K562 (cell line): ENCODE measurements at regions not wholly inside any gene's neighbourhood (a gene's known extent, or its start where the extent isn't known, plus 50 kb on each side); places are given as distances from the start of the nearest gene placed in this dataset.

Source experiments
- ATAC-seq: fragments of 200-7000 bp; cut with Tn5 transposase; 3 replicates; pipeline ENCODE4 v1.9.1; 2020; ENCODE audit warnings: moderate library complexity
- BruUV-seq: library from RNA; stranded (reverse); fragments of 400-500 nt; replicated peaks from 2 replicates; lab custom pipeline; 2021; lab: Mats Ljungman, UMichigan
- CTCF ChIA-PET: fragments of 300-600 bp; formaldehyde crosslinking; extraction: SDS; loops from one replicate; lab custom pipeline; 2021; ENCODE audit warnings: low intra/inter-chr PET ratio; lab: Yijun Ruan, JAX
- POLR2A ChIA-PET: fragments of 300-600, 350-650 bp; sonication (Branson Sonifier 250); formaldehyde crosslinking; extraction: SDS; loops from one replicate; lab custom pipeline; 2021; ENCODE audit warnings: antibody characterized with exemption, inconsistent platforms; lab: Yijun Ruan, JAX
- DNase-seq, 4 experiments: peaks; one replicate each; pipeline versions ENCODE4 v3.0.0 to v3.0.0-alpha.2; 2011 to 2018; ENCODE audit warnings: low spot score in 3 of 4, mixed read lengths in 3 of 4; ENCODE audit errors: extremely low read depth in 1 of 4
- FAIRE-seq: peaks from 2 replicates; lab custom pipeline; 2011; peaks lifted over from hg19 to GRCh38; lab: Jason Lieb, UNC
- H2AFZ ChIP-seq: 2 replicates; pipeline ENCODE4 v1.6.0; 2011; ENCODE audit warnings: low read depth, low read length, control low read depth, inconsistent platforms
- H3K27ac ChIP-seq: fragments of 200-600 bp; 3 replicates; pipeline ENCODE4 v1.8.0; 2011; ENCODE audit warnings: low read depth, mild to moderate bottlenecking, control low read depth, inconsistent platforms, low read length, moderate library complexity, mixed read lengths; ENCODE audit errors: extremely low read depth
- H3K27me3 ChIP-seq, 2 experiments: fragments of 300-600 bp in 1 of 2; 2 replicates in 1 of 2; 3 replicates in 1 of 2; pipeline versions ENCODE4 v1.6.0 to v1.8.0; 2011; ENCODE audit warnings: inconsistent platforms in 2 of 2, low read length in 2 of 2, mild to moderate bottlenecking in 1 of 2, mixed read lengths in 1 of 2, moderate library complexity in 1 of 2; ENCODE audit not compliant: control insufficient read depth in 2 of 2, insufficient read depth in 2 of 2
- H3K36me3 ChIP-seq: fragments of 300-600 bp; 3 replicates; pipeline ENCODE4 v1.8.0; 2011; ENCODE audit warnings: mild to moderate bottlenecking, low read length, inconsistent platforms; ENCODE audit not compliant: control insufficient read depth, insufficient read depth
- H3K4me1 ChIP-seq, 2 experiments: fragments of 200-600 bp in 1 of 2; replicated peaks in 1 of 2; 2 replicates in 1 of 2; 3 replicates in 1 of 2; pipeline versions ENCODE4 v1.5.1 to v1.8.0; 2011; ENCODE audit warnings: inconsistent platforms in 2 of 2, low read length in 2 of 2, mild to moderate bottlenecking in 1 of 2, mixed read lengths in 1 of 2, moderate library complexity in 1 of 2; ENCODE audit not compliant: control insufficient read depth in 2 of 2, insufficient read depth in 2 of 2
- H3K4me2 ChIP-seq: 2 replicates; pipeline ENCODE4 v1.6.1; 2011; ENCODE audit warnings: low read length, control low read depth, inconsistent platforms, mixed read lengths; ENCODE audit not compliant: insufficient read depth
- H3K4me3 ChIP-seq: fragments of 200-600 bp; sonication (generic), shearing (Covaris generic); 2 replicates; pipeline ENCODE4 v1.5.1; 2016; ENCODE audit warnings: control low read depth, inconsistent platforms
- H3K79me2 ChIP-seq: fragments of 200-600 bp; 3 replicates; pipeline ENCODE4 v1.8.0; 2011; ENCODE audit warnings: low read length, inconsistent platforms; ENCODE audit not compliant: control insufficient read depth, insufficient read depth
- H3K9ac ChIP-seq, 2 experiments: 2 replicates each; pipeline versions ENCODE4 v1.6.0 to v1.6.1; 2011; ENCODE audit warnings: low read depth in 2 of 2, low read length in 2 of 2, control low read depth in 1 of 2, inconsistent platforms in 1 of 2, mild to moderate bottlenecking in 1 of 2, mixed read lengths in 1 of 2; ENCODE audit not compliant: insufficient read depth in 1 of 2
- H3K9me1 ChIP-seq: one replicate; pipeline ENCODE4 v1.6.0; 2011; ENCODE audit warnings: inconsistent platforms, mild to moderate bottlenecking, low read length, moderate library complexity; ENCODE audit not compliant: control insufficient read depth, insufficient read depth
- H3K9me3 ChIP-seq: replicated peaks from 2 replicates; pipeline ENCODE4 v1.5.1; 2011; ENCODE audit warnings: low read depth, low read length, inconsistent platforms; ENCODE audit not compliant: control insufficient read depth, insufficient read depth
- H4K20me1 ChIP-seq: replicated peaks from 2 replicates; pipeline ENCODE4 v1.6.1; 2011; ENCODE audit warnings: low read length, inconsistent platforms, mixed read lengths; ENCODE audit not compliant: control insufficient read depth, insufficient read depth
- BDP1 ChIP-seq: IDR thresholded peaks from 3 replicates; pipeline ENCODE4 v1.6.1; 2011; ENCODE audit not compliant: insufficient read length, insufficient read depth
- E2F3 ChIP-seq: fragments of 250-450 bp; sonication (Bioruptor Pico); IDR thresholded peaks from 2 replicates; pipeline ENCODE4 v1.4.0; 2020; ENCODE audit warnings: mild to moderate bottlenecking
- KHSRP ChIP-seq: fragments of 450-650 bp; IDR thresholded peaks from 2 replicates; pipeline ENCODE4 v1.6.1; 2017
- LCOR ChIP-seq: sonication (generic); formaldehyde crosslinking; IDR thresholded peaks from 2 replicates; pipeline ENCODE4 v1.8.0; 2022; ENCODE audit warnings: mild to moderate bottlenecking, missing genetic modification reagents
- MCM2 ChIP-seq: fragments of 450-650 bp; IDR thresholded peaks from 2 replicates; pipeline ENCODE4 v1.6.1; 2017; ENCODE audit warnings: low read depth, mild to moderate bottlenecking
- ZNF384 ChIP-seq: IDR thresholded peaks from 2 replicates; pipeline ENCODE4 v1.6.1; 2012; ENCODE audit warnings: low read depth, low read length, improper control_type of control experiment
- ZNF445 ChIP-seq: fragments of 250-450 bp; sonication (Bioruptor Pico); IDR thresholded peaks from 2 replicates; pipeline ENCODE4 v1.4.0; 2020; ENCODE audit warnings: low read depth, mild to moderate bottlenecking, moderate library complexity
- WGBS: fragments of 100-300 bp; shearing (Covaris generic); methylation state at CpG from one replicate; pipeline ENCODE4 v1.1.6; 2016; ENCODE audit warnings: low coverage, mixed read lengths; ENCODE audit not compliant: insufficient coverage; ENCODE audit errors: missing lambda C conversion rate; 5-methylcytosine and 5-hydroxymethylcytosine counted together
- in situ Hi-C: fragments of 300-500 bp; cut with MboI; formaldehyde crosslinking; loops from 4 replicates; pipeline ENCODE4 v1.15.0; 2018; ENCODE audit warnings: inconsistent platforms, mixed read lengths
- intact Hi-C: fragments of 100-400 bp; cut with micrococcal nuclease; formaldehyde crosslinking; loops from 2 replicates; pipeline ENCODE4 v1.14.2; 2022
- TF ChIP-seq, protein P1 (sequence below): sonication (generic); formaldehyde crosslinking; IDR thresholded peaks from 2 replicates; pipeline ENCODE4 v1.8.0; 2022; ENCODE audit warnings: missing genetic modification reagents, mild to moderate bottlenecking, moderate library complexity, borderline replicate concordance
- TF ChIP-seq, protein P2 (sequence below): fragments of 450-650 bp; IDR thresholded peaks from 2 replicates; pipeline ENCODE4 v1.6.1; 2016; ENCODE audit warnings: mild to moderate bottlenecking, moderate library complexity
- TF ChIP-seq, protein P3 (sequence below), 2 experiments: fragments of 450-650 bp; IDR thresholded peaks; 2 replicates each; pipeline ENCODE4 v1.6.1; 2016

- Histone ChIP-seq H2AFZ (no peak overlapping the region), H4K20me1 (no peaks in the 10 kb centered on the region), H3K9me3 (no peaks in the 10 kb centered on the region), H3K36me3 (no peaks in the 10 kb centered on the region), H3K4me2 (no peak overlapping the region), H3K4me3 (no peak overlapping the region), H3K27ac (no peak overlapping the region), H3K27me3 (peaks cover 0 to 7% of the 10 kb centered on the region in 2 experiments; a peak in 2 of 5 replicates), H3K79me2 (no peaks in the 10 kb centered on the region), H3K4me1 (peaks cover 0 to 7% of the 10 kb centered on the region in 2 experiments; a peak in 1 of 5 replicates), H3K9ac (no peak overlapping the region)
- FAIRE-seq, result no peak
- POLR2A ChIA-PET, result no interaction called here
- CTCF ChIA-PET, result no interaction called here
- in situ Hi-C loops, result no loop called here
- no TSS peak for BruUV-seq
- DNase-seq, result no peak
- no peak for ATAC-seq
- intact Hi-C loops, result no loop called here
- under 1% methylated on average over 33 of the region's 33 CpGs for WGBS
- TF ChIP-seq LCOR (CRISPR knock-in tag), result no peak
- TF ChIP-seq, protein P1, sequence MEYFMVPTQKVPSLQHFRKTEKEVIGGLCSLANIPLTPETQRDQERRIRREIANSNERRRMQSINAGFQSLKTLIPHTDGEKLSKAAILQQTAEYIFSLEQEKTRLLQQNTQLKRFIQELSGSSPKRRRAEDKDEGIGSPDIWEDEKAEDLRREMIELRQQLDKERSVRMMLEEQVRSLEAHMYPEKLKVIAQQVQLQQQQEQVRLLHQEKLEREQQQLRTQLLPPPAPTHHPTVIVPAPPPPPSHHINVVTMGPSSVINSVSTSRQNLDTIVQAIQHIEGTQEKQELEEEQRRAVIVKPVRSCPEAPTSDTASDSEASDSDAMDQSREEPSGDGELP (CRISPR knock-in tag), result no peak
- no peak for TF ChIP-seq MCM2
- TF ChIP-seq, protein P2, sequence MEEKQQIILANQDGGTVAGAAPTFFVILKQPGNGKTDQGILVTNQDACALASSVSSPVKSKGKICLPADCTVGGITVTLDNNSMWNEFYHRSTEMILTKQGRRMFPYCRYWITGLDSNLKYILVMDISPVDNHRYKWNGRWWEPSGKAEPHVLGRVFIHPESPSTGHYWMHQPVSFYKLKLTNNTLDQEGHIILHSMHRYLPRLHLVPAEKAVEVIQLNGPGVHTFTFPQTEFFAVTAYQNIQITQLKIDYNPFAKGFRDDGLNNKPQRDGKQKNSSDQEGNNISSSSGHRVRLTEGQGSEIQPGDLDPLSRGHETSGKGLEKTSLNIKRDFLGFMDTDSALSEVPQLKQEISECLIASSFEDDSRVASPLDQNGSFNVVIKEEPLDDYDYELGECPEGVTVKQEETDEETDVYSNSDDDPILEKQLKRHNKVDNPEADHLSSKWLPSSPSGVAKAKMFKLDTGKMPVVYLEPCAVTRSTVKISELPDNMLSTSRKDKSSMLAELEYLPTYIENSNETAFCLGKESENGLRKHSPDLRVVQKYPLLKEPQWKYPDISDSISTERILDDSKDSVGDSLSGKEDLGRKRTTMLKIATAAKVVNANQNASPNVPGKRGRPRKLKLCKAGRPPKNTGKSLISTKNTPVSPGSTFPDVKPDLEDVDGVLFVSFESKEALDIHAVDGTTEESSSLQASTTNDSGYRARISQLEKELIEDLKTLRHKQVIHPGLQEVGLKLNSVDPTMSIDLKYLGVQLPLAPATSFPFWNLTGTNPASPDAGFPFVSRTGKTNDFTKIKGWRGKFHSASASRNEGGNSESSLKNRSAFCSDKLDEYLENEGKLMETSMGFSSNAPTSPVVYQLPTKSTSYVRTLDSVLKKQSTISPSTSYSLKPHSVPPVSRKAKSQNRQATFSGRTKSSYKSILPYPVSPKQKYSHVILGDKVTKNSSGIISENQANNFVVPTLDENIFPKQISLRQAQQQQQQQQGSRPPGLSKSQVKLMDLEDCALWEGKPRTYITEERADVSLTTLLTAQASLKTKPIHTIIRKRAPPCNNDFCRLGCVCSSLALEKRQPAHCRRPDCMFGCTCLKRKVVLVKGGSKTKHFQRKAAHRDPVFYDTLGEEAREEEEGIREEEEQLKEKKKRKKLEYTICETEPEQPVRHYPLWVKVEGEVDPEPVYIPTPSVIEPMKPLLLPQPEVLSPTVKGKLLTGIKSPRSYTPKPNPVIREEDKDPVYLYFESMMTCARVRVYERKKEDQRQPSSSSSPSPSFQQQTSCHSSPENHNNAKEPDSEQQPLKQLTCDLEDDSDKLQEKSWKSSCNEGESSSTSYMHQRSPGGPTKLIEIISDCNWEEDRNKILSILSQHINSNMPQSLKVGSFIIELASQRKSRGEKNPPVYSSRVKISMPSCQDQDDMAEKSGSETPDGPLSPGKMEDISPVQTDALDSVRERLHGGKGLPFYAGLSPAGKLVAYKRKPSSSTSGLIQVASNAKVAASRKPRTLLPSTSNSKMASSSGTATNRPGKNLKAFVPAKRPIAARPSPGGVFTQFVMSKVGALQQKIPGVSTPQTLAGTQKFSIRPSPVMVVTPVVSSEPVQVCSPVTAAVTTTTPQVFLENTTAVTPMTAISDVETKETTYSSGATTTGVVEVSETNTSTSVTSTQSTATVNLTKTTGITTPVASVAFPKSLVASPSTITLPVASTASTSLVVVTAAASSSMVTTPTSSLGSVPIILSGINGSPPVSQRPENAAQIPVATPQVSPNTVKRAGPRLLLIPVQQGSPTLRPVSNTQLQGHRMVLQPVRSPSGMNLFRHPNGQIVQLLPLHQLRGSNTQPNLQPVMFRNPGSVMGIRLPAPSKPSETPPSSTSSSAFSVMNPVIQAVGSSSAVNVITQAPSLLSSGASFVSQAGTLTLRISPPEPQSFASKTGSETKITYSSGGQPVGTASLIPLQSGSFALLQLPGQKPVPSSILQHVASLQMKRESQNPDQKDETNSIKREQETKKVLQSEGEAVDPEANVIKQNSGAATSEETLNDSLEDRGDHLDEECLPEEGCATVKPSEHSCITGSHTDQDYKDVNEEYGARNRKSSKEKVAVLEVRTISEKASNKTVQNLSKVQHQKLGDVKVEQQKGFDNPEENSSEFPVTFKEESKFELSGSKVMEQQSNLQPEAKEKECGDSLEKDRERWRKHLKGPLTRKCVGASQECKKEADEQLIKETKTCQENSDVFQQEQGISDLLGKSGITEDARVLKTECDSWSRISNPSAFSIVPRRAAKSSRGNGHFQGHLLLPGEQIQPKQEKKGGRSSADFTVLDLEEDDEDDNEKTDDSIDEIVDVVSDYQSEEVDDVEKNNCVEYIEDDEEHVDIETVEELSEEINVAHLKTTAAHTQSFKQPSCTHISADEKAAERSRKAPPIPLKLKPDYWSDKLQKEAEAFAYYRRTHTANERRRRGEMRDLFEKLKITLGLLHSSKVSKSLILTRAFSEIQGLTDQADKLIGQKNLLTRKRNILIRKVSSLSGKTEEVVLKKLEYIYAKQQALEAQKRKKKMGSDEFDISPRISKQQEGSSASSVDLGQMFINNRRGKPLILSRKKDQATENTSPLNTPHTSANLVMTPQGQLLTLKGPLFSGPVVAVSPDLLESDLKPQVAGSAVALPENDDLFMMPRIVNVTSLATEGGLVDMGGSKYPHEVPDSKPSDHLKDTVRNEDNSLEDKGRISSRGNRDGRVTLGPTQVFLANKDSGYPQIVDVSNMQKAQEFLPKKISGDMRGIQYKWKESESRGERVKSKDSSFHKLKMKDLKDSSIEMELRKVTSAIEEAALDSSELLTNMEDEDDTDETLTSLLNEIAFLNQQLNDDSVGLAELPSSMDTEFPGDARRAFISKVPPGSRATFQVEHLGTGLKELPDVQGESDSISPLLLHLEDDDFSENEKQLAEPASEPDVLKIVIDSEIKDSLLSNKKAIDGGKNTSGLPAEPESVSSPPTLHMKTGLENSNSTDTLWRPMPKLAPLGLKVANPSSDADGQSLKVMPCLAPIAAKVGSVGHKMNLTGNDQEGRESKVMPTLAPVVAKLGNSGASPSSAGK, result no peak
- TF ChIP-seq KHSRP, result no peak
- TF ChIP-seq E2F3, result no peak
- TF ChIP-seq BDP1, result no peak
- TF ChIP-seq ZNF384, result no peak
- no peak for TF ChIP-seq ZNF445 (CRISPR knock-in tag)
- TF ChIP-seq, protein P3, sequence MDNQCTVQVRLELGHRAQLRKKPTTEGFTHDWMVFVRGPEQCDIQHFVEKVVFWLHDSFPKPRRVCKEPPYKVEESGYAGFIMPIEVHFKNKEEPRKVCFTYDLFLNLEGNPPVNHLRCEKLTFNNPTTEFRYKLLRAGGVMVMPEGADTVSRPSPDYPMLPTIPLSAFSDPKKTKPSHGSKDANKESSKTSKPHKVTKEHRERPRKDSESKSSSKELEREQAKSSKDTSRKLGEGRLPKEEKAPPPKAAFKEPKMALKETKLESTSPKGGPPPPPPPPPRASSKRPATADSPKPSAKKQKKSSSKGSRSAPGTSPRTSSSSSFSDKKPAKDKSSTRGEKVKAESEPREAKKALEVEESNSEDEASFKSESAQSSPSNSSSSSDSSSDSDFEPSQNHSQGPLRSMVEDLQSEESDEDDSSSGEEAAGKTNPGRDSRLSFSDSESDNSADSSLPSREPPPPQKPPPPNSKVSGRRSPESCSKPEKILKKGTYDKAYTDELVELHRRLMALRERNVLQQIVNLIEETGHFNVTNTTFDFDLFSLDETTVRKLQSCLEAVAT (IDR thresholded peaks at IDR 0.05), result no peak
- TF ChIP-seq, all 486 proteins: peak for 0
- H3K9me1 ChIP-seq, result no peaks in the 10 kb centered on the region
Observed at GRCh38 chr1:30342535-30343141, 380.7 kb downstream of the MATN1 start.
